Activated CD4-positive, alpha-beta memory T cell treated with anti-CD3 and anti-CD28 coated beads, Interleukin-2, amount 10 ng/mL, durations not matched to agents 7 days and 5 days (primary cell): ENCODE measurements at regions not wholly inside any gene's neighbourhood (a gene's known extent, or its start where the extent isn't known, plus 50 kb on each side); places are given as distances from the start of the nearest gene placed in this dataset.
"Not testable (repeated sequence)": the region's sequence is repeated elsewhere in the genome, so short reads cannot be mapped to it uniquely, and the experiment has no call there.

Experiments used
- CTCF ChIA-PET: fragments of 350-600 bp; sonication (Branson Sonifier 250); formaldehyde crosslinking; loops from one replicate; lab custom pipeline; 2021; ENCODE audit warnings: antibody characterized with exemption, inconsistent platforms; lab: Charles Lee
- POLR2A ChIA-PET: fragments of 350-600 bp; sonication (Branson Sonifier 250); formaldehyde crosslinking; loops from one replicate; lab custom pipeline; 2021; ENCODE audit warnings: antibody characterized with exemption; lab: Charles Lee
- DNase-seq: peaks from one replicate; pipeline ENCODE4 v3.0.0-alpha.2; 2020
- H3K27ac Mint-ChIP-seq: one replicate; pipeline ENCODE4 v1.8.0; 2021; ENCODE audit warnings: mild to moderate bottlenecking, mixed read lengths
- H3K27me3 Mint-ChIP-seq: one replicate; pipeline ENCODE4 v1.8.0; 2021; ENCODE audit warnings: mixed read lengths
- H3K36me3 Mint-ChIP-seq: one replicate; pipeline ENCODE4 v1.8.0; 2021; ENCODE audit warnings: low read depth, mixed read lengths
- H3K4me1 Mint-ChIP-seq: one replicate; pipeline ENCODE4 v1.8.0; 2021; ENCODE audit warnings: mixed read lengths
- H3K4me3 Mint-ChIP-seq: one replicate; pipeline ENCODE4 v1.8.0; 2021; ENCODE audit warnings: mild to moderate bottlenecking, mixed read lengths
- H3K9me3 Mint-ChIP-seq: one replicate; pipeline ENCODE4 v1.8.0; 2021; ENCODE audit warnings: mixed read lengths

- Mint-ChIP-seq H3K27me3 (no peaks in the 10 kb centered on the region), H3K4me1 (peaks cover 7% of the 10 kb centered on the region), H3K36me3 (no peaks in the 10 kb centered on the region), H3K4me3 (no peak overlapping the region), H3K27ac (no peak overlapping the region), H3K9me3 (no peaks in the 10 kb centered on the region)
- DNase-seq, result no peak
- CTCF ChIA-PET, result no interaction called here
- POLR2A ChIA-PET, result no interaction called here
Measured at GRCh38 chr2:186424265-186424664, 61.8 kb upstream of the ZC3H15 start.

DNA sequence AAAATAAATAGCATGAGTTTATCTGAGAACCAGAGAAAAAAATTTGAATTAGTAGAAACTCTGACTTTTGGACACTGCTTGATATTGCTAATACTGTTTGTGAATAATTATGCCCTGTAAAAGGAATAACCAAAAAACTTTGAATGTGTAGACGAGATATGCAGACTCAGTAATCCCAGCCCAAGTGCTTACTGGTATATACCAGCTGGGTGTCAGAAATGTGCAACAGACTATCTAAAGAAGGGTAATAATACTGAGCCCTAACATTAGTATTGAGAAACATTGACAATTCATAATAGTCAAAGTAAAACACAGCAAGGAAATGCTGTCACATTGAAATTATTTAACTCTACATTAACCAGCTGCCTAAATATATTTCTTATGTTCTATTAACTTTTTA lies 60.5 kb upstream of the ZC3H15 start:
- DNase-seq, result no peak
- ChIA-PET CTCF (no interaction called here), POLR2A (no interaction called here)
- Mint-ChIP-seq H3K9me3 (no peaks in the 10 kb centered on the region), H3K27ac (no peak overlapping the region), H3K4me3 (no peak overlapping the region), H3K4me1 (peaks cover 7% of the 10 kb centered on the region), H3K36me3 (no peaks in the 10 kb centered on the region), H3K27me3 (no peaks in the 10 kb centered on the region)

DNA sequence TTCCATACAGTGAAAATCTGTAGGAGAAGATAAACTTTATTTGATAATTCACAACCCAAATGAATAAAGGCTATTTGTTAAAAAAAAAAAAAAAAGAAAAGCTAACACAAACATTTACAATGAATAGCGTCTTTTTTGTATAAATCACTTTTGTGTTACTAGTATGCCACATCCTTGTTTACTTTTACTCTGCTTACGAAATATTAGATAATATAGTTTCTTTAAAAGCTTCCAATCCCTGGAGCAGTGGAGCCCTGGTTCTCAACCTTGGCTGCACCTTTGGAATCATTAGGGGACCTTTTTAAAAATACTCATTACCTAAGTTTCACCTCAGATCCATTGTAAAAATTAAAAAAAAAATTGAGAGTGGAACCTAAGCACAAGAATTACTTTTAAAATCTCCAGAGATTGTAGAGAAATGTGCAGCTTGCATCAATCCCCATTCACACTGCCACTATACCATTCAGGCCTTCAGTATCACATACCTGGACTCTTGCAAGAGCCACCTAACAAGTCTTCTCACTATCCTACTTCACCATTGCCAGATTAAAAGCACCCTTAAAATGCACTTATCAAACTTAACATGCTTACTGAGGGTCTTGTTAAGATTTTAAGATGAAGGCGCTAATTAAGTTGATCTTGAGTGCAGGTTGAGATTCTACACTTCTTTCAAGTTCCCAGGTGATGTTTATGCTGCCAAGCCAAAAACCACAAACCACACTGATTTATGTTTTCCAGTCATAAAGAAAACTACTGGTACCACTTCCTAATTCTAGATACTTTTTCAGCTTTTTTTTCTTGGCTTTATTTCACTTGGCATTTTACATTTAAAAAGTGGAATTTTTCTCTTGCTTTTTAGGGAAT lies 59.7 kb upstream of the ZC3H15 start:
- Mint-ChIP-seq H3K27ac (no peak overlapping the region), H3K4me1 (peaks cover 7% of the 10 kb centered on the region), H3K36me3 (no peaks in the 10 kb centered on the region), H3K9me3 (no peaks in the 10 kb centered on the region), H3K27me3 (no peaks in the 10 kb centered on the region), H3K4me3 (no peak overlapping the region)
- no peak for DNase-seq
- POLR2A ChIA-PET, result no interaction called here
- CTCF ChIA-PET, result no interaction called here

- POLR2A ChIA-PET, CTCF ChIA-PET, H3K27me3 Mint-ChIP-seq, DNase-seq, H3K4me3 Mint-ChIP-seq, H3K9me3 Mint-ChIP-seq, H3K4me1 Mint-ChIP-seq, H3K27ac Mint-ChIP-seq, H3K36me3 Mint-ChIP-seq: not testable (repeated sequence)
Measured at GRCh38 chr2:186427017-186427350, 59.1 kb upstream of the ZC3H15 start.

- ChIA-PET CTCF (no interaction called here), POLR2A (no interaction called here)
- Mint-ChIP-seq H3K27ac (no peak overlapping the region), H3K36me3 (no peaks in the 10 kb centered on the region), H3K9me3 (no peaks in the 10 kb centered on the region), H3K4me3 (no peak overlapping the region), H3K27me3 (no peaks in the 10 kb centered on the region), H3K4me1 (peaks cover 7% of the 10 kb centered on the region)
- no peak for DNase-seq
Measured at GRCh38 chr2:186427970-186428369, 58.1 kb upstream of the ZC3H15 start.

- DNase-seq, result no peak
- Mint-ChIP-seq H3K9me3 (no peaks in the 10 kb centered on the region), H3K4me3 (no peak overlapping the region), H3K4me1 (peaks cover 7% of the 10 kb centered on the region), H3K27ac (no peak overlapping the region), H3K36me3 (no peaks in the 10 kb centered on the region), H3K27me3 (no peaks in the 10 kb centered on the region)
- ChIA-PET POLR2A (no interaction called here), CTCF (no interaction called here)
Measured at GRCh38 chr2:186429104-186429503, 57.0 kb upstream of the ZC3H15 start.

DNA sequence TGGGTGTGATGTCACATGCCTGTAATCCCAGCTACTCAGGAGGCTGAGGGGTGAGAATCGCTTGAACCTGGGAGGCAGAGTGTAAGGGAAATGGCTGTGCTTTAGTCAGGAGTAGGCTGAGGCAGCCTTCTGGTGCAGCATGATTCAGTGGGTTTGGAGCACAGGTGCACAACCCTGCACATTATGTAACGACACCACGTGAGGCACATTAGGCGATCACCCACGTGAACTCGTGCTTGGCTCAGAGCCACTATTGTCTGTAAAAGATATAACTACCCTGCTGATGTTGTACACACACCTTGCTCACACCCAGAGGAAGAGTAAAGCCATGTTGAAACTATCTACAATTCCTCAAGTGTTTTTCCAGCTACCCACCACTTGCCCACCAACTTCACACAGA lies 54.8 kb upstream of the ZC3H15 start:
- Mint-ChIP-seq H3K27ac (no peak overlapping the region), H3K4me1 (peaks cover 7% of the 10 kb centered on the region), H3K9me3 (no peaks in the 10 kb centered on the region), H3K27me3 (no peaks in the 10 kb centered on the region), H3K4me3 (no peak overlapping the region), H3K36me3 (no peaks in the 10 kb centered on the region)
- CTCF ChIA-PET, result no interaction called here
- POLR2A ChIA-PET, result no interaction called here
- DNase-seq, result no peak

GRCh38 chr2:186433040-186433439 lies 53.0 kb upstream of the ZC3H15 start:
- no peaks in the 10 kb centered on the region for H3K27me3 Mint-ChIP-seq
- no peak for DNase-seq
- CTCF ChIA-PET, result no interaction called here

GRCh38 chr2:186433777-186434432 lies 52.2 kb upstream of the ZC3H15 start:
- peaks cover 9% of the 10 kb centered on the region for H3K9me3 Mint-ChIP-seq
- H3K27me3 Mint-ChIP-seq, result no peaks in the 10 kb centered on the region
- H3K36me3 Mint-ChIP-seq, result no peaks in the 10 kb centered on the region
- H3K4me1 Mint-ChIP-seq, result no peaks in the 10 kb centered on the region
- CTCF ChIA-PET, result no interaction called here
- no peak overlapping the region for H3K4me3 Mint-ChIP-seq
- H3K27ac Mint-ChIP-seq, result no peak overlapping the region
- no peak for DNase-seq
- POLR2A ChIA-PET, result no interaction called here

More at GRCh38 chr2:186433040-186433439, 53.0 kb upstream of the ZC3H15 start:
- POLR2A ChIA-PET, result no interaction called here
- Mint-ChIP-seq H3K9me3 (peaks cover 6% of the 10 kb centered on the region), H3K4me1 (no peaks in the 10 kb centered on the region), H3K4me3 (no peak overlapping the region), H3K27ac (no peak overlapping the region), H3K36me3 (no peaks in the 10 kb centered on the region)
